ENCODE measurements at regions not wholly inside any gene's neighbourhood (a gene's known extent, or its start where the extent isn't known, plus 50 kb on each side); places are given as distances from the start of the nearest gene placed in this dataset.

DNA sequence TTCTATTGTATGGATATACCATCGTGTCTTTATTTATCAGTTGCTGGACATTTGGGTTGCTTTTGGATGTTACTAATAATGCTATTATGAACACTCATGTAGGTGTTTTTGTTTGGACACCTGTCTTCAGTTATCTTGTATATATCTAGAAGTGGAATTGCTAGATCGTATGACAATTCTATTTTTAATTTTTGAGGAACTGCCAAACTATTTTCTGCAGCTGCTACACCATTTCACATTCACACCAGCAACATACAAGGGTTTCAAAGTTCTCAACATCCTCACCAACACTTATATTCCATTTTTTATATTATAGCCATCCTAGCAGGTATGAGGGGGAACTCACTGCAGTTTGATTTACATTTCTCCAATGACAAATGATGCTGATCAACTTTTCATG, 324.6 kb downstream of the CAAP1 start (continued):
- no peak for TF ChIP-seq ZNF701 (tag by site-specific recombination; IDR thresholded peaks at IDR 0.05)
- no peak for TF ChIP-seq KLF9 (tag by site-specific recombination; IDR thresholded peaks at IDR 0.05; ENCODE audit: low read depth)
- TF ChIP-seq ZNF221 (tag by site-specific recombination; IDR thresholded peaks at IDR 0.05; ENCODE audit: borderline replicate concordance) = no peak
- no peak for TF ChIP-seq FEZF1 (tag by site-specific recombination; IDR thresholded peaks at IDR 0.05)
- no peak for TF ChIP-seq ZNF660 (tag by site-specific recombination; IDR thresholded peaks at IDR 0.05)

DNA sequence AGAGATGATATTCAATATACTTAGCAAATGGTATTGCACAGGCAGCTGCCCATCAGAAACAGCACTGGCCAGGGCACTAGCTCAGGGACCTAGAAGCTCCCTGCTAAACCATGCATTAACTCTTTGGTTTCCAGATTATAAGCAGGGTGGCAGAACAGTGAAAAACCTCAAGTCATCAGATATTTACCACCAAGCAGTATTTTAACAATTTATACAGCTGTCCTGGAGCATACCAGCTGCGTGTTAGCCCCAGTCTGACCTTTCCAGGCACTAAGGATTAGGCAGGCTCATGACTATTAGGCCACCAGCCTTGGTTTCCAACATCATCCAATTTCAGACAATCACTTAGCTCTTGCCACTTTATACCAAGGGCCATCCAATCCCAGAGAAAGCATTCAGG, 326.5 kb downstream of the CAAP1 start:
- TF ChIP-seq ZSCAN23 (tag by site-specific recombination; IDR thresholded peaks at IDR 0.05) (no peak), ZSCAN30 (tag by site-specific recombination; IDR thresholded peaks at IDR 0.05) (no peak)
- Histone ChIP-seq H3K36me3 (ENCODE audit: control insufficient read depth in 2 of 2, insufficient read depth in 1 of 2, low read length in 2 of 2) (no peaks in the 10 kb centered on the region), H3K4me3 (ENCODE audit: low read depth, low read length) (no peak overlapping the region), H3K9me3 (ENCODE audit: control insufficient read depth, insufficient read depth, low read depth, low read length) (no peaks in the 10 kb centered on the region), H3K4me1 (ENCODE audit: control insufficient read depth, insufficient read depth, low read length) (no peaks in the 10 kb centered on the region), H3K27ac (ENCODE audit: extremely low read depth, low read depth, low read length) (no peak overlapping the region)
- CTCF ChIA-PET = interaction anchor here (1.2 kb wide), 1 partner anchor 90 kb away, joined by 3 read pairs; no protein-coding TSS in a partner anchor
- POLR2A ChIA-PET = no interaction called here

DNA sequence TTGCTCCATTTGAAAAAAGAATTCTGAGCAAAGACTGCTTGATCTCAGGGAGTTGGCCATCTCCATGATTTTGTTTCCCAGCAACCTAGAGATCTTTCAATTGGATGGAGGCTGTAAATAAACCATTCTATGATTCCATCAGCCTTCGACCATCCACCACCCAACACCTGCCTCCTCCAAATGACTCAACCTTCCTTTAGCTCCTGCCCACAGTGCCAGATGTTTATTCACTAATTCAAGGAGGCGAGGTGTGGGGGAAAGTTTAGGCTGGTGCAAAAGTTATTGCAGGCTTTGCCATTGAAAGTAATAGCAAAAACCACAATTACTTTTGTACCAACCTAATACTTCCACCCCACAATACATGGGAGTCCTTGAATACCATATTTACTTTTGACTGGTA, 327.5 kb downstream of the CAAP1 start:
- TF ChIP-seq ZNF211 (tag by site-specific recombination; IDR thresholded peaks at IDR 0.05; ENCODE audit: low read depth) = no peak
- no peak for TF ChIP-seq ZIC2 (tag by site-specific recombination; IDR thresholded peaks at IDR 0.05)
- Histone ChIP-seq H3K27ac (ENCODE audit: extremely low read depth, low read depth, low read length) (no peak overlapping the region), H3K4me3 (ENCODE audit: low read depth, low read length) (no peak overlapping the region), H3K36me3 (ENCODE audit: control insufficient read depth in 2 of 2, insufficient read depth in 1 of 2, low read length in 2 of 2) (no peaks in the 10 kb centered on the region), H3K4me1 (ENCODE audit: control insufficient read depth, insufficient read depth, low read length) (no peaks in the 10 kb centered on the region), H3K9me3 (ENCODE audit: control insufficient read depth, insufficient read depth, low read depth, low read length) (no peaks in the 10 kb centered on the region)
- POLR2A ChIA-PET = no interaction called here
- CTCF ChIA-PET = interaction anchor here (1.2 kb wide), 1 partner anchor 91 kb away, joined by 3 read pairs; no protein-coding TSS in a partner anchor

DNA sequence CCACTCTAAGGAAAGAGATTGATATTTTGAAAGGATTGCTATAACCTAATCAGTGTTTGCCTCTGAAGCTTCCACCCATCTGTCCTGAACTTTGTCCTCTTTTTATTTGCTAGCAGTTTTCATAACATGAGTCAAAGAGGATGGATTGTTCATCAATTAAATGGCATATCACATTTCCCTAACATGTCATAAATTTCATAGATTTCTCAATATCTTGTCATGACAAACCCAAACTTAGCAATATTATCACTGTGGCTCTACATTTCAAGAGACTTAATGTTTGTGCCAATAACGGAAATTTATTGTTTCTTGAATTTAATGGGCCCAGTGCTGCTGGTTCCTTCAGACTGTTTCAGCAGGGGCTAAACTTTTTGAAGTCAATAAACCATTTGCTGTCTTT, 330.3 kb downstream of the CAAP1 start:
- H3K36me3 ChIP-seq (ENCODE audit: control insufficient read depth in 2 of 2, insufficient read depth in 1 of 2, low read length in 2 of 2) = no peaks in the 10 kb centered on the region
- TF ChIP-seq ZNF560 (tag by site-specific recombination; IDR thresholded peaks at IDR 0.05; ENCODE audit: borderline replicate concordance) (no peak), KLF1 (tag by site-specific recombination; IDR thresholded peaks at IDR 0.05) (no peak), ZNF292 (tag by site-specific recombination; IDR thresholded peaks at IDR 0.05; ENCODE audit: borderline replicate concordance, low read depth) (no peak), ZXDB (tag by site-specific recombination; IDR thresholded peaks at IDR 0.05) (no peak), ZNF768 (tag by site-specific recombination; IDR thresholded peaks at IDR 0.05) (no peak), ZNF274 (IDR thresholded peaks at IDR 0.05; ENCODE audit: low read length) (no peak), ZNF274 (tag by site-specific recombination; IDR thresholded peaks at IDR 0.05; ENCODE audit: borderline replicate concordance) (no peak)
- CTCF ChIA-PET = no interaction called here

DNA sequence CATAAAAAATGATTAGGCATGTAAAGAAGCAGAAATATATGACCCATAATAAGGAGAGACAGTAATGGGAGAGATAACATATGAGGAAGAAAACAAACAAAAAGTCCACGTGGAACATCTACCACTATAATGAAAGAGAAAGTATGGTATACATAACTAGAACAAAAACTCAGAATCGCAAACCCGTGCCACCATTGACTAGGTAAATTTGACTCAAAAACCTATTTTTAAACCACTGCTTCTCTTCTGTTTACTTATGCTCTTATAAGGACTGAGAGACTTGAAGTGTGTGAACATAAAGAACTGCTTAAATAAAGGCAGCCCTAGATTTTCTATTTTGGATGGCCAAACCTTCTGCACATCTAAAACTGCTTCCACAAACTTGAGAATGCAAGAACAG, 330.7 kb downstream of the CAAP1 start:
- TF ChIP-seq ZSCAN30 (tag by site-specific recombination; IDR thresholded peaks at IDR 0.05) (no peak), KLF9 (tag by site-specific recombination; IDR thresholded peaks at IDR 0.05; ENCODE audit: low read depth) (no peak), ZBTB7A (tag by site-specific recombination; IDR thresholded peaks at IDR 0.05; ENCODE audit: low read depth) (no peak), EGR2 (tag by site-specific recombination; IDR thresholded peaks at IDR 0.05; ENCODE audit: low read depth) (no peak), ZNF324 (tag by site-specific recombination; IDR thresholded peaks at IDR 0.05) (no peak), ZNF292 (tag by site-specific recombination; IDR thresholded peaks at IDR 0.05; ENCODE audit: borderline replicate concordance, low read depth) (no peak), ZNF843 (tag by site-specific recombination; IDR thresholded peaks at IDR 0.05) (no peak)
- TF ChIP-seq, protein P1, sequence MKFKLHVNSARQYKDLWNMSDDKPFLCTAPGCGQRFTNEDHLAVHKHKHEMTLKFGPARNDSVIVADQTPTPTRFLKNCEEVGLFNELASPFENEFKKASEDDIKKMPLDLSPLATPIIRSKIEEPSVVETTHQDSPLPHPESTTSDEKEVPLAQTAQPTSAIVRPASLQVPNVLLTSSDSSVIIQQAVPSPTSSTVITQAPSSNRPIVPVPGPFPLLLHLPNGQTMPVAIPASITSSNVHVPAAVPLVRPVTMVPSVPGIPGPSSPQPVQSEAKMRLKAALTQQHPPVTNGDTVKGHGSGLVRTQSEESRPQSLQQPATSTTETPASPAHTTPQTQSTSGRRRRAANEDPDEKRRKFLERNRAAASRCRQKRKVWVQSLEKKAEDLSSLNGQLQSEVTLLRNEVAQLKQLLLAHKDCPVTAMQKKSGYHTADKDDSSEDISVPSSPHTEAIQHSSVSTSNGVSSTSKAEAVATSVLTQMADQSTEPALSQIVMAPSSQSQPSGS (tag by site-specific recombination; IDR thresholded peaks at IDR 0.05; ENCODE audit: low read depth) = no peak
- TF ChIP-seq, protein P2, sequence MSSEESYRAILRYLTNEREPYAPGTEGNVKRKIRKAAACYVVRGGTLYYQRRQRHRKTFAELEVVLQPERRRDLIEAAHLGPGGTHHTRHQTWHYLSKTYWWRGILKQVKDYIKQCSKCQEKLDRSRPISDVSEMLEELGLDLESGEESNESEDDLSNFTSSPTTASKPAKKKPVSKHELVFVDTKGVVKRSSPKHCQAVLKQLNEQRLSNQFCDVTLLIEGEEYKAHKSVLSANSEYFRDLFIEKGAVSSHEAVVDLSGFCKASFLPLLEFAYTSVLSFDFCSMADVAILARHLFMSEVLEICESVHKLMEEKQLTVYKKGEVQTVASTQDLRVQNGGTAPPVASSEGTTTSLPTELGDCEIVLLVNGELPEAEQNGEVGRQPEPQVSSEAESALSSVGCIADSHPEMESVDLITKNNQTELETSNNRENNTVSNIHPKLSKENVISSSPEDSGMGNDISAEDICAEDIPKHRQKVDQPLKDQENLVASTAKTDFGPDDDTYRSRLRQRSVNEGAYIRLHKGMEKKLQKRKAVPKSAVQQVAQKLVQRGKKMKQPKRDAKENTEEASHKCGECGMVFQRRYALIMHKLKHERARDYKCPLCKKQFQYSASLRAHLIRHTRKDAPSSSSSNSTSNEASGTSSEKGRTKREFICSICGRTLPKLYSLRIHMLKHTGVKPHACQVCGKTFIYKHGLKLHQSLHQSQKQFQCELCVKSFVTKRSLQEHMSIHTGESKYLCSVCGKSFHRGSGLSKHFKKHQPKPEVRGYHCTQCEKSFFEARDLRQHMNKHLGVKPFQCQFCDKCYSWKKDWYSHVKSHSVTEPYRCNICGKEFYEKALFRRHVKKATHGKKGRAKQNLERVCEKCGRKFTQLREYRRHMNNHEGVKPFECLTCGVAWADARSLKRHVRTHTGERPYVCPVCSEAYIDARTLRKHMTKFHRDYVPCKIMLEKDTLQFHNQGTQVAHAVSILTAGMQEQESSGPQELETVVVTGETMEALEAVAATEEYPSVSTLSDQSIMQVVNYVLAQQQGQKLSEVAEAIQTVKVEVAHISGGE (tag by site-specific recombination; conservative IDR thresholded peaks at IDR 0.05; ENCODE audit: low read depth) = no peak
- Histone ChIP-seq H3K4me3 (ENCODE audit: low read depth, low read length) (no peak overlapping the region), H3K9me3 (ENCODE audit: control insufficient read depth, insufficient read depth, low read depth, low read length) (no peaks in the 10 kb centered on the region), H3K36me3 (ENCODE audit: control insufficient read depth in 2 of 2, insufficient read depth in 1 of 2, low read length in 2 of 2) (no peaks in the 10 kb centered on the region), H3K27ac (ENCODE audit: extremely low read depth, low read depth, low read length) (no peak overlapping the region), H3K4me1 (ENCODE audit: control insufficient read depth, insufficient read depth, low read length) (no peaks in the 10 kb centered on the region)
- ChIA-PET CTCF (no interaction called here), POLR2A (no interaction called here)

More for the DNA sequence above, 330.3 kb downstream of the CAAP1 start:
- no peaks in the 10 kb centered on the region for H3K9me3 ChIP-seq (ENCODE audit: control insufficient read depth, insufficient read depth, low read depth, low read length)
- POLR2A ChIA-PET = no interaction called here
- H3K27ac ChIP-seq (ENCODE audit: extremely low read depth, low read depth, low read length) = no peak overlapping the region
- H3K4me1 ChIP-seq (ENCODE audit: control insufficient read depth, insufficient read depth, low read length) = no peaks in the 10 kb centered on the region
- H3K4me3 ChIP-seq (ENCODE audit: low read depth, low read length) = no peak overlapping the region

Measured in HEK293 (cell line).